Neural progenitor cell (in vitro differentiated cells): ENCODE measurements at regions not wholly inside any gene's neighbourhood (a gene's known extent, or its start where the extent isn't known, plus 50 kb on each side); places are given as distances from the start of the nearest gene placed in this dataset.
"Not testable (repeated sequence)": the region's sequence is repeated elsewhere in the genome, so short reads cannot be mapped to it uniquely, and the experiment has no call there.

Experiments
- EZH2 ChIP-seq: fragments of 200-600 bp; sonication (generic); IDR thresholded peaks from 2 replicates; pipeline ENCODE4 v1.6.1; 2017; ENCODE audit warnings: antibody characterized with exemption, mild to moderate bottlenecking, moderate library complexity
- TF ChIP-seq, protein P1 (sequence below): fragments of 200-600 bp; sonication (generic); IDR thresholded peaks from 2 replicates; pipeline ENCODE4 v1.5.1; 2017; ENCODE audit warnings: antibody characterized with exemption, mild to moderate bottlenecking

DNA sequence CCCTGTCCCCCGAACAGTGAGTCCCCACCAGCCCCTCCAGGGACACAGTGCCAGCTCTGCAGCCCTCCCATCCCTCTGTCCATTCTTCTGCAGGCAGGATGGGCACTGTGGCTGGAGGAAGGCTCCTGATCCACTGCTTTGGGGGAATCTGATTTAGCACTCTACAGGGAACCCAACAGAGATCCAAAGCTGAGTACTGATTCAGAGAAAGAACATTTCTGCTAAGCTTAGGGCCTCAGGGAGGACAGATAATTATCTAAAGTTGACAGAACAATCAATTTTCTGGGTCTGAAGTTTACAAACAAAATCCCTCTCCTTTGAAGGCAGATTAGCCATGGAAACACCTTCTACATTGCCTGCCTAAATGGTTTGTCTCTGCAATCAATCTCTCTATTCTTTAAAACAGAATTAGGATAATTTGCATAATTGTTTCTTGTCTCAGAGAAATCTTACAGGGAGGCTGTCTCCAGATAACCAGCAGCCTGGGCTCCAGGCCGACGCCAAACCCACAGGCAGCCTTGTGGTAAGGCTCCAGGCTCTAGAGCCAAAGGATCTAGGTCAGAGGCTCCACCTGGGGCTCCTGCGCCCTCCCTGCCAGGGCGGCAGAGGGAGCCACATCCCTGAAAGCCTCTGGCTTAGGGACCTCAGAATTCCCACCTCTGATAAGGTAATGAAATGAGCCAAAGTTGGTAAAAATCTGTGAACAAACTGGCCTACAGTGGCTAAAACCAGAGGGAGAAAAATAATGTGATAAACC, 152.2 kb upstream of the FAM20C start:
- TF ChIP-seq, protein P1, sequence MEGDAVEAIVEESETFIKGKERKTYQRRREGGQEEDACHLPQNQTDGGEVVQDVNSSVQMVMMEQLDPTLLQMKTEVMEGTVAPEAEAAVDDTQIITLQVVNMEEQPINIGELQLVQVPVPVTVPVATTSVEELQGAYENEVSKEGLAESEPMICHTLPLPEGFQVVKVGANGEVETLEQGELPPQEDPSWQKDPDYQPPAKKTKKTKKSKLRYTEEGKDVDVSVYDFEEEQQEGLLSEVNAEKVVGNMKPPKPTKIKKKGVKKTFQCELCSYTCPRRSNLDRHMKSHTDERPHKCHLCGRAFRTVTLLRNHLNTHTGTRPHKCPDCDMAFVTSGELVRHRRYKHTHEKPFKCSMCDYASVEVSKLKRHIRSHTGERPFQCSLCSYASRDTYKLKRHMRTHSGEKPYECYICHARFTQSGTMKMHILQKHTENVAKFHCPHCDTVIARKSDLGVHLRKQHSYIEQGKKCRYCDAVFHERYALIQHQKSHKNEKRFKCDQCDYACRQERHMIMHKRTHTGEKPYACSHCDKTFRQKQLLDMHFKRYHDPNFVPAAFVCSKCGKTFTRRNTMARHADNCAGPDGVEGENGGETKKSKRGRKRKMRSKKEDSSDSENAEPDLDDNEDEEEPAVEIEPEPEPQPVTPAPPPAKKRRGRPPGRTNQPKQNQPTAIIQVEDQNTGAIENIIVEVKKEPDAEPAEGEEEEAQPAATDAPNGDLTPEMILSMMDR: peak; percentile 40
- TF ChIP-seq EZH2: not testable (repeated sequence)
